ENCODE measurements at regions not wholly inside any gene's neighbourhood (a gene's known extent, or its start where the extent isn't known, plus 50 kb on each side); places are given as distances from the start of the nearest gene placed in this dataset.
"Not testable (repeated sequence)": the region's sequence is repeated elsewhere in the genome, so short reads cannot be mapped to it uniquely, and the experiment has no call there.

- no peak overlapping the region for H3K4me3 Mint-ChIP-seq
- H3K4me1 Mint-ChIP-seq, result no peaks in the 10 kb centered on the region
- H3K27ac Mint-ChIP-seq, result no peak overlapping the region
- Histone ChIP-seq H3K9me3 (no peaks in the 10 kb centered on the region), H3K4me3 (ENCODE audit: control insufficient read depth in 1 of 2, extremely low read depth in 1 of 2, low read length in 1 of 2) (no peak overlapping the region), H3K4me1 (ENCODE audit: control insufficient read depth in 1 of 2, extremely low read depth in 1 of 2, insufficient read depth in 2 of 2, low read length in 2 of 2) (no peaks in the 10 kb centered on the region), H3K36me3 (ENCODE audit: control insufficient read depth in 2 of 2, extremely low read depth in 1 of 2, insufficient read depth in 1 of 2, low read length in 1 of 2) (no peaks in the 10 kb centered on the region), H3K27ac (ENCODE audit: low read length) (no peak overlapping the region), H3K27me3 (replicated peaks in 1 of 2; ENCODE audit: control insufficient read depth in 2 of 2, extremely low read depth in 1 of 2, insufficient read depth in 2 of 2, low read length in 1 of 2) (no peaks in the 10 kb centered on the region)
- WGBS (ENCODE audit: insufficient coverage), result no CpG with 5 or more reads among the region's 1 CpG
- no peak for DNase-seq
- peaks cover 5 to 8% of the 10 kb centered on the region in 2 donors for H3K27me3 Mint-ChIP-seq
- no peak for ATAC-seq (replicated peaks in 1 of 4)
- no peaks in the 10 kb centered on the region for H3K36me3 Mint-ChIP-seq
- peaks cover 0 to 9% (median 0%) of the 10 kb centered on the region in 3 donors for H3K9me3 Mint-ChIP-seq
- ChIA-PET CTCF (interaction anchor here in 1 of 2 donors (0.7 kb wide), 1 partner anchor 30 kb away, joined by 3 read pairs; no protein-coding TSS in a partner anchor), POLR2A (no interaction called here)
Observed at GRCh38 chr4:81330018-81330417, 115.0 kb upstream of the PRKG2 start.

GRCh38 chr4:81326581-81326980 is 111.6 kb upstream of the PRKG2 start:
- no peak overlapping the region for H3K27ac Mint-ChIP-seq
- no peaks in the 10 kb centered on the region for H3K36me3 Mint-ChIP-seq
- ATAC-seq (replicated peaks in 1 of 4) (no peak), DNase-seq (no peak)
- no peak overlapping the region for H3K4me3 Mint-ChIP-seq
- no CpG with 5 or more reads among the region's 3 CpGs for WGBS (ENCODE audit: insufficient coverage)
- Histone ChIP-seq H3K27ac (ENCODE audit: low read length) (no peak overlapping the region), H3K27me3 (replicated peaks in 1 of 2; ENCODE audit: control insufficient read depth in 2 of 2, extremely low read depth in 1 of 2, insufficient read depth in 2 of 2, low read length in 1 of 2) (peaks cover 0 to 1% of the 10 kb centered on the region in 2 experiments), H3K4me1 (ENCODE audit: control insufficient read depth in 1 of 2, extremely low read depth in 1 of 2, insufficient read depth in 2 of 2, low read length in 2 of 2) (no peaks in the 10 kb centered on the region), H3K4me3 (ENCODE audit: control insufficient read depth in 1 of 2, extremely low read depth in 1 of 2, low read length in 1 of 2) (no peak overlapping the region), H3K36me3 (ENCODE audit: control insufficient read depth in 2 of 2, extremely low read depth in 1 of 2, insufficient read depth in 1 of 2, low read length in 1 of 2) (no peaks in the 10 kb centered on the region), H3K9me3 (no peaks in the 10 kb centered on the region)
- H3K9me3 Mint-ChIP-seq, result peaks cover 0 to 10% (median 9%) of the 10 kb centered on the region in 3 donors
- peaks cover 21 to 32% of the 10 kb centered on the region in 2 donors for H3K27me3 Mint-ChIP-seq
- CTCF ChIA-PET, result no interaction called here
- no peaks in the 10 kb centered on the region for H3K4me1 Mint-ChIP-seq
- POLR2A ChIA-PET, result no interaction called here

GRCh38 chr4:81324594-81324993 is 109.6 kb upstream of the PRKG2 start:
- H3K4me1 Mint-ChIP-seq; H3K4me3 ChIP-seq (ENCODE audit: control insufficient read depth in 1 of 2, extremely low read depth in 1 of 2, low read length in 1 of 2); H3K36me3 Mint-ChIP-seq; H3K9me3 ChIP-seq; CTCF ChIA-PET; POLR2A ChIA-PET; H3K27ac Mint-ChIP-seq; H3K36me3 ChIP-seq (ENCODE audit: control insufficient read depth in 2 of 2, extremely low read depth in 1 of 2, insufficient read depth in 1 of 2, low read length in 1 of 2); H3K27ac ChIP-seq (ENCODE audit: low read length); H3K4me3 Mint-ChIP-seq; H3K9me3 Mint-ChIP-seq; ATAC-seq (replicated peaks in 1 of 4); DNase-seq; H3K4me1 ChIP-seq (ENCODE audit: control insufficient read depth in 1 of 2, extremely low read depth in 1 of 2, insufficient read depth in 2 of 2, low read length in 2 of 2): not testable (repeated sequence)
- H3K27me3 Mint-ChIP-seq, result peaks cover 26 to 39% of the 10 kb centered on the region in 2 donors
- peaks cover 0 to 13% of the 10 kb centered on the region in 2 experiments for H3K27me3 ChIP-seq (replicated peaks in 1 of 2; ENCODE audit: control insufficient read depth in 2 of 2, extremely low read depth in 1 of 2, insufficient read depth in 2 of 2, low read length in 1 of 2)
- whole genome bisulfite sequencing (ENCODE audit: insufficient coverage), result no CpG with 5 or more reads among the region's 3 CpGs

- Mint-ChIP-seq H3K4me1 (no peaks in the 10 kb centered on the region), H3K36me3 (no peaks in the 10 kb centered on the region), H3K27ac (no peak overlapping the region), H3K9me3 (peaks cover 0 to 10% (median 0%) of the 10 kb centered on the region in 3 donors), H3K27me3 (peaks cover 21 to 37% of the 10 kb centered on the region in 2 donors), H3K4me3 (no peak overlapping the region)
- ATAC-seq (replicated peaks in 1 of 4) (no peak), DNase-seq (no peak)
- no peak overlapping the region for H3K27ac ChIP-seq (ENCODE audit: low read length)
- 89% methylated on average over 1 of the region's 1 CpG for WGBS (ENCODE audit: insufficient coverage)
- ChIA-PET CTCF (no interaction called here), POLR2A (no interaction called here)
- H3K4me1 ChIP-seq (ENCODE audit: control insufficient read depth in 1 of 2, extremely low read depth in 1 of 2, insufficient read depth in 2 of 2, low read length in 2 of 2), result no peaks in the 10 kb centered on the region
- H3K9me3 ChIP-seq, result no peaks in the 10 kb centered on the region
- peaks cover 0 to 18% of the 10 kb centered on the region in 2 experiments for H3K27me3 ChIP-seq (replicated peaks in 1 of 2; ENCODE audit: control insufficient read depth in 2 of 2, extremely low read depth in 1 of 2, insufficient read depth in 2 of 2, low read length in 1 of 2)
- no peak overlapping the region for H3K4me3 ChIP-seq (ENCODE audit: control insufficient read depth in 1 of 2, extremely low read depth in 1 of 2, low read length in 1 of 2)
- no peaks in the 10 kb centered on the region for H3K36me3 ChIP-seq (ENCODE audit: control insufficient read depth in 2 of 2, extremely low read depth in 1 of 2, insufficient read depth in 1 of 2, low read length in 1 of 2)
Observed at GRCh38 chr4:81319657-81320056, 104.6 kb upstream of the PRKG2 start.

- ATAC-seq (replicated peaks in 1 of 4), result no peak
- no peaks in the 10 kb centered on the region for H3K36me3 Mint-ChIP-seq
- Histone ChIP-seq H3K4me1 (ENCODE audit: control insufficient read depth in 1 of 2, extremely low read depth in 1 of 2, insufficient read depth in 2 of 2, low read length in 2 of 2) (no peaks in the 10 kb centered on the region), H3K27ac (ENCODE audit: low read length) (no peak overlapping the region), H3K27me3 (replicated peaks in 1 of 2; ENCODE audit: control insufficient read depth in 2 of 2, extremely low read depth in 1 of 2, insufficient read depth in 2 of 2, low read length in 1 of 2) (peaks cover 0 to 7% of the 10 kb centered on the region in 2 experiments), H3K4me3 (ENCODE audit: control insufficient read depth in 1 of 2, extremely low read depth in 1 of 2, low read length in 1 of 2) (no peak overlapping the region), H3K9me3 (no peaks in the 10 kb centered on the region), H3K36me3 (ENCODE audit: control insufficient read depth in 2 of 2, extremely low read depth in 1 of 2, insufficient read depth in 1 of 2, low read length in 1 of 2) (no peaks in the 10 kb centered on the region)
- no peak overlapping the region for H3K27ac Mint-ChIP-seq
- H3K9me3 Mint-ChIP-seq, result peaks cover 0 to 3% (median 0%) of the 10 kb centered on the region in 3 donors
- peaks cover 9 to 13% of the 10 kb centered on the region in 2 donors for H3K27me3 Mint-ChIP-seq
- no peak overlapping the region for H3K4me3 Mint-ChIP-seq
- ChIA-PET CTCF (interaction anchor here in 1 of 2 donors (0.6 kb wide), 1 partner anchor 33 kb away, joined by 3 read pairs; no protein-coding TSS in a partner anchor), POLR2A (interaction anchor here in 1 of 2 donors (0.6 kb wide), 1 partner anchor 754 kb away, joined by 3 read pairs; no protein-coding TSS in a partner anchor)
- no peaks in the 10 kb centered on the region for H3K4me1 Mint-ChIP-seq
- WGBS (ENCODE audit: insufficient coverage), result no CpG with 5 or more reads among the region's 3 CpGs
- DNase-seq, result no peak
Observed at GRCh38 chr4:81314897-81315470, 100.0 kb upstream of the PRKG2 start.

GRCh38 chr4:81314196-81314896 is 99.3 kb upstream of the PRKG2 start:
- Histone ChIP-seq H3K9me3 (no peaks in the 10 kb centered on the region), H3K27ac (ENCODE audit: low read length) (no peak overlapping the region), H3K4me3 (ENCODE audit: control insufficient read depth in 1 of 2, extremely low read depth in 1 of 2, low read length in 1 of 2) (no peak overlapping the region), H3K4me1 (ENCODE audit: control insufficient read depth in 1 of 2, extremely low read depth in 1 of 2, insufficient read depth in 2 of 2, low read length in 2 of 2) (no peaks in the 10 kb centered on the region), H3K27me3 (replicated peaks in 1 of 2; ENCODE audit: control insufficient read depth in 2 of 2, extremely low read depth in 1 of 2, insufficient read depth in 2 of 2, low read length in 1 of 2) (peaks cover 0 to 4% of the 10 kb centered on the region in 2 experiments), H3K36me3 (ENCODE audit: control insufficient read depth in 2 of 2, extremely low read depth in 1 of 2, insufficient read depth in 1 of 2, low read length in 1 of 2) (no peaks in the 10 kb centered on the region)
- Mint-ChIP-seq H3K27ac (no peak overlapping the region), H3K27me3 (peaks cover 3 to 6% of the 10 kb centered on the region in 2 donors), H3K9me3 (peaks cover 0 to 3% (median 0%) of the 10 kb centered on the region in 3 donors), H3K4me3 (no peak overlapping the region), H3K4me1 (no peaks in the 10 kb centered on the region), H3K36me3 (no peaks in the 10 kb centered on the region)
- ChIA-PET POLR2A (no interaction called here), CTCF (no interaction called here)
- no CpG with 5 or more reads among the region's 6 CpGs for WGBS (ENCODE audit: insufficient coverage)
- DNase-seq (no peak), ATAC-seq (replicated peaks in 1 of 4) (no peak)

Data from T-cell (primary cell).